HL-60 (cell line): ENCODE measurements at regions not wholly inside any gene's neighbourhood (a gene's known extent, or its start where the extent isn't known, plus 50 kb on each side); places are given as distances from the start of the nearest gene placed in this dataset.

ENCODE experiments used
- DNase-seq, 2 experiments: peaks; one replicate each; pipeline ENCODE4 v3.0.0-alpha.2; 2010 to 2020; ENCODE audit warnings: low read depth in 1 of 2, low spot score in 1 of 2
- H3K27ac ChIP-seq: fragments of 250-450 bp; sonication (Bioruptor Pico); replicated peaks from 2 replicates; pipeline ENCODE4 v1.5.1; 2020; ENCODE audit warnings: mild to moderate bottlenecking, moderate library complexity
- H3K27me3 ChIP-seq: fragments of 250-450 bp; sonication (Bioruptor Pico); 2 replicates; pipeline ENCODE4 v1.5.1; 2021; ENCODE audit warnings: mild to moderate bottlenecking, moderate library complexity; ENCODE audit not compliant: insufficient read depth, poor library complexity, severe bottlenecking
- H3K4me3 ChIP-seq: replicated peaks from 2 replicates; pipeline ENCODE4 v1.5.1; 2011; ENCODE audit warnings: mild to moderate bottlenecking, control low read depth, low read length; ENCODE audit not compliant: insufficient read depth
- CTCF ChIP-seq: IDR thresholded peaks from one replicate; pipeline ENCODE4 v1.5.1; 2011; ENCODE audit warnings: low read length, control low read depth, inconsistent platforms; ENCODE audit not compliant: insufficient read depth
- GABPA ChIP-seq: IDR thresholded peaks from 2 replicates; pipeline ENCODE4 v1.6.1; 2012; ENCODE audit warnings: low read depth
- POLR2AphosphoS5 ChIP-seq: IDR thresholded peaks from 2 replicates; pipeline ENCODE4 v1.6.1; 2012; ENCODE audit warnings: low read depth
- REST ChIP-seq: IDR thresholded peaks from 2 replicates; pipeline ENCODE4 v1.6.1; 2012; ENCODE audit warnings: low read depth; ENCODE audit not compliant: insufficient replicate concordance
- SPI1 ChIP-seq: IDR thresholded peaks from 2 replicates; pipeline ENCODE4 v1.6.1; 2012; ENCODE audit warnings: low read depth, mild to moderate bottlenecking, borderline replicate concordance

DNA sequence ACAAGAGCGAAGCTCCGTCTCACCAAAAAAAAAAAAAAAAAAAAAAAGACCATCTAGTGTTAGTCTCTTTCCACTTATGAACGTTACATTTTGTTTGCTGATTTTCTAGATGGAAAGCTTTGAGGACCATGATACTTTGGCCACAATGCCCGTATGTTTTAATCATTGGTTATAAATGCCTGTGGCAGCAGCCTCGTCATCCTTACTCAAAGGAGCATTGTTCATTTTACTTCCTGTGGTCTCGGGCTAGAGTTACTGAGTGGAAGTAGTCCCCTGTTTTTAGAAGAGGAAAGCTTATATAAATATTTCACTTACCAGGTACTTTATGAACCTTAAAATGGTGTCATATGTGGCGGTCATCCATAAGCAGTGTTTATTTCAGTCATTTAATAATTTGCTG is 359.9 kb downstream of the AEBP2 start:
- TF ChIP-seq GABPA, result no peak
- TF ChIP-seq SPI1, result no peak
- no peak for TF ChIP-seq REST
- TF ChIP-seq CTCF, result no peak
- no peak for TF ChIP-seq POLR2AphosphoS5
- Histone ChIP-seq H3K27me3 (peaks cover 3% of the 10 kb centered on the region), H3K27ac (no peak overlapping the region), H3K4me3 (no peak overlapping the region)
- no peak for DNase-seq

- no peak overlapping the region for H3K27ac ChIP-seq
- TF ChIP-seq POLR2AphosphoS5 (no peak), CTCF (no peak), REST (no peak), SPI1 (no peak), GABPA (no peak)
- no peak for DNase-seq
- peaks cover 3% of the 10 kb centered on the region for H3K27me3 ChIP-seq
- H3K4me3 ChIP-seq, result no peak overlapping the region
These were observed 360.8 kb downstream of the AEBP2 start for GRCh38 chr12:19799895-19800602.

- Histone ChIP-seq H3K27ac (no peak overlapping the region), H3K27me3 (peaks cover 3% of the 10 kb centered on the region), H3K4me3 (no peak overlapping the region)
- TF ChIP-seq CTCF, result no peak
- no peak for DNase-seq
These were observed 361.6 kb downstream of the AEBP2 start for GRCh38 chr12:19800884-19801283.

- Histone ChIP-seq H3K27ac (no peak overlapping the region), H3K27me3 (peaks cover 3% of the 10 kb centered on the region), H3K4me3 (no peak overlapping the region)
- no peak for TF ChIP-seq REST
- no peak for TF ChIP-seq CTCF
- TF ChIP-seq SPI1, result no peak
- TF ChIP-seq POLR2AphosphoS5, result no peak
- no peak for TF ChIP-seq GABPA
- DNase-seq, result no peak
These were observed 362.6 kb downstream of the AEBP2 start for GRCh38 chr12:19801941-19802340.
